ENCODE measurements at regions not wholly inside any gene's neighbourhood (a gene's known extent, or its start where the extent isn't known, plus 50 kb on each side); places are given as distances from the start of the nearest gene placed in this dataset.

DNA sequence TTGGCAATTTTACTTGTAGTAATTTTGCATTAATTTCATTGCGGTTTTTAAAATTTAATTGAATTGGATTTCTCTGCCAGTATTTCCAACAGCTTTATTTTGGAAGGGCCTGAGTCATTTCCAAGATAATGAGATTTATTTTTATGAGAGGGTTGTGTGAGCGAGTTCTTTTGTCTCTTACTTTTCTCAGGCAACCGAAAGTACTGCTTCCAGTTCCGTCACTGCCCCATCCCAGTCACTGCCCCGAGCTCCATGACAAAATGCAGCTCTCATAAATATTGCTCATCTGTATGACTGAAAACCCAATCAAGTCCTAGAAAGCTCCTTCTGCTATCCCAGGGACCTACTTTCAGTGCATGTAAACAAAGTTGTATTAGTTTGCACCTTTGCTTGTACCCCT is 468.4 kb upstream of the SEMA3D start:
- TF ChIP-seq, protein P1, sequence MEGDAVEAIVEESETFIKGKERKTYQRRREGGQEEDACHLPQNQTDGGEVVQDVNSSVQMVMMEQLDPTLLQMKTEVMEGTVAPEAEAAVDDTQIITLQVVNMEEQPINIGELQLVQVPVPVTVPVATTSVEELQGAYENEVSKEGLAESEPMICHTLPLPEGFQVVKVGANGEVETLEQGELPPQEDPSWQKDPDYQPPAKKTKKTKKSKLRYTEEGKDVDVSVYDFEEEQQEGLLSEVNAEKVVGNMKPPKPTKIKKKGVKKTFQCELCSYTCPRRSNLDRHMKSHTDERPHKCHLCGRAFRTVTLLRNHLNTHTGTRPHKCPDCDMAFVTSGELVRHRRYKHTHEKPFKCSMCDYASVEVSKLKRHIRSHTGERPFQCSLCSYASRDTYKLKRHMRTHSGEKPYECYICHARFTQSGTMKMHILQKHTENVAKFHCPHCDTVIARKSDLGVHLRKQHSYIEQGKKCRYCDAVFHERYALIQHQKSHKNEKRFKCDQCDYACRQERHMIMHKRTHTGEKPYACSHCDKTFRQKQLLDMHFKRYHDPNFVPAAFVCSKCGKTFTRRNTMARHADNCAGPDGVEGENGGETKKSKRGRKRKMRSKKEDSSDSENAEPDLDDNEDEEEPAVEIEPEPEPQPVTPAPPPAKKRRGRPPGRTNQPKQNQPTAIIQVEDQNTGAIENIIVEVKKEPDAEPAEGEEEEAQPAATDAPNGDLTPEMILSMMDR (IDR thresholded peaks at IDR 0.05; ENCODE audit: control insufficient read depth, insufficient read depth, low read depth, low read length, missing control alignments), result no peak
- H3K4me3 ChIP-seq (ENCODE audit: control insufficient read depth, low read depth, low read length), result no peak overlapping the region
- no peak for DNase-seq (ENCODE audit: low read depth)

DNA sequence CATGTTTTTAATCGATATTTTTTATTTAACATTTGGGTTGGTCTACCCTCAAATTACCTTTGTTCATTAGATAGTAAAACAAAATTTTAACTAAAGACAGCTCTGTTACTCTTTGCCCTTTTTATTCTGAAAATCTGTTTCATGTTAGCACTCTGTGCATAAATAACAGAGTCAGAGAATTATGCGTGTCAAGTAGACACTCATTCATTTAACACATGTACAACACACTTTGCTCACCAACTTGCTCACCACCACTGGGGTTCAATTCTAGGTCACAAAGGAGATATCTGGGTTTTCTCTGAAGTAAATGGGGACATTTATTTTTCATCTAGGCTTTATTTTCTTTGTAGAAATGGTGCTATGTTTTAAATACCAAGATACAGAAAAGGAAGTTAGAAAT is 457.4 kb upstream of the SEMA3D start:
- no peak overlapping the region for H3K4me3 ChIP-seq (ENCODE audit: control insufficient read depth, low read depth, low read length)
- TF ChIP-seq, protein P1 (IDR thresholded peaks at IDR 0.05; ENCODE audit: control insufficient read depth, insufficient read depth, low read depth, low read length, missing control alignments), result no peak
- DNase-seq (ENCODE audit: low read depth), result no peak

DNA sequence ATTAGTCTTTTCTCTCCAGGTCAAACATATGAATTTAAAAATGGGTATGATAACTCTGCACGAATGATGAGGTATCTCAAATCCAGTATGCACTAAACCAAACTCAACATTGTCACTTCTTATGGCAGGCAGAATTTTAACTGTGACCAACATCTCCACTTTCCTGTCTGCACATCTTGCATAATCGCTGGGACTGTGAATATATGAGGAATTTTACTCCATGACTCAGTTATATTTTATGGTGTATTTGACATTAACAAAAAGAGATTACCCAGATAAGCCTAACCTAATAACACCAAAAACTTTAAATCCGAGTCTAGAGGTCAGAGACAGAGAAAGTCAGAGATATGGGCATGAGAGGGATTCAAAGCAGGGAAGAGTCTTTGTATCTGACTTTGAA is 454.5 kb upstream of the SEMA3D start:
- DNase-seq (ENCODE audit: low read depth), result no peak
- TF ChIP-seq, protein P1 (IDR thresholded peaks at IDR 0.05; ENCODE audit: control insufficient read depth, insufficient read depth, low read depth, low read length, missing control alignments), result no peak
- H3K4me3 ChIP-seq (ENCODE audit: control insufficient read depth, low read depth, low read length), result no peak overlapping the region

DNA sequence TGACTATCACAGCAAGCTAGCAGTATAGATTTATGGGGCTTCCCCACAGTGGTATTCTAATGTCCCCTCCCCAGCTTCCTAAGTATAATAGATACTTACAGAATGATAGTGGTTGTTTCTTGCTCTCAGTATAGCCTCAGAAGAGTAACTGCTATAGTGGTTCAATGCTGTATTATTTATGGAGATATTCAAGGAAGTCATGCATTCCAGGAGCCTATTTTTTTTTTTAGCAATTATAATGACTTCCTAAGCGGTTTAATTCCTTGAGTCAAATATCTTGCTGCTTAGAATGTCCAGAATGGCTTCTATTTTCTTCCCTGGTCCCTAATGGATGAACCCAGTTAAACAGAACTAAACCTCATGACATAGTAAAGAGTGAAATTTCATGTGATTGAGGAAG is 451.5 kb upstream of the SEMA3D start:
- H3K4me3 ChIP-seq (ENCODE audit: control insufficient read depth, low read depth, low read length), result no peak overlapping the region
- no peak for DNase-seq (ENCODE audit: low read depth)
- TF ChIP-seq, protein P1 (IDR thresholded peaks at IDR 0.05; ENCODE audit: control insufficient read depth, insufficient read depth, low read depth, low read length, missing control alignments), result no peak

DNA sequence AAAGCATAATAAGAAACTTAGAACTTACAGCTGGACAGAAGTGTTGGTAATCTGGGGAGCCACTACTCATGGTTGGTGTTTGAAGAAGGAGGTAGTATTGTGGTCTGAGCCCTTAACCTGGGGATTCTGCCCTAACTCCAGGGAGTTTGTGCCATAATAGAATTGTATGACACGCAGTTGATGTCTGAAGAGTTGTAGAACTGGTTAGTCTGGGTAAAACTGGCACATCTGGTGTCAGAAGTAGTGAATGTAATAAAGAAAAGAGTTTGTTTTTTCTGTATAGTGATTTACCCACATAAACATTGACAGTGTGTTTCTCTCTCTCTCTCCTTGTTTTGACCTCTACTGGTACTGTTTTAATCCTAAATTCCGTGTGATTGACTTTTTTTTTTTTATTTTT is 448.1 kb upstream of the SEMA3D start:
- no peak overlapping the region for H3K4me3 ChIP-seq (ENCODE audit: control insufficient read depth, low read depth, low read length)
- TF ChIP-seq, protein P1 (IDR thresholded peaks at IDR 0.05; ENCODE audit: control insufficient read depth, insufficient read depth, low read depth, low read length, missing control alignments), result no peak
- no peak for DNase-seq (ENCODE audit: low read depth)

DNA sequence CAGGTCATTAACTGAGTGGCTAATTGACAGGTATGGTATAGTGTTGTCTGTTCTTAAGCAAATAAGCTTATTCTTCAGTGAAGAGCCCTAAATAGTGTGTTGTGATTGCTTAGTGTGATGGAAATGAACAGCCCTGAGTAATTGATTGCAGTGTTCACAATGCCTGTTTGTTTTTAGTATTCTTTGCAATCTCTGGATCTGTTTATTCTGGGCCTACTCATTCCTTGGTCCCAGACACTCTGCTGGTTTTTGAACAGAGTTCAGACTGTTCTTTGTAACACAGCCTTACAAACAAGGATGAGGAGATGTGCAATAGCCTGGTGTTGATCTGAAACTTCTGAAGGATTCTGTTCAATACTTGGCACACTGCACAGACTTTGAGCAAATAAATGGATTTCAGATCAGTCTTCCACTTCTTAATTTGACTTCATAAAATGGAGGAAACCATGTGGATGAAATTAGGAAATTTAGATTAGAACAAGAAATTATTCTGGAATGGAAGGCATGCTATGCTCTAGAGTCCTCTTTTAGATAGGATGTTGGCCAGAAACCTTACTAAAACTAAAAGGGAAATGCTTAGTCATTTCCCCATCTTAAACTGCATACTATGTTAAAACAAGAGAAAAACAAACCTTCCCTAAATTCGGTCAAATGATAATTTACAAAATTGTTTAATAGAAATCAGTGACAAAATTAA is 444.2 kb upstream of the SEMA3D start:
- DNase-seq (ENCODE audit: low read depth), result no peak
- TF ChIP-seq, protein P1 (IDR thresholded peaks at IDR 0.05; ENCODE audit: control insufficient read depth, insufficient read depth, low read depth, low read length, missing control alignments), result no peak
- no peak overlapping the region for H3K4me3 ChIP-seq (ENCODE audit: control insufficient read depth, low read depth, low read length)
